HCT116 (cell line): ENCODE measurements at regions not wholly inside any gene's neighbourhood (a gene's known extent, or its start where the extent isn't known, plus 50 kb on each side); places are given as distances from the start of the nearest gene placed in this dataset.
"Not testable (repeated sequence)": the region's sequence is repeated elsewhere in the genome, so short reads cannot be mapped to it uniquely, and the experiment has no call there.

Experiments
- ATAC-seq: fragments of 200-7000 bp; cut with Tn5 transposase; 2 replicates; pipeline ENCODE4 v1.9.1; 2020; ENCODE audit warnings: mild to moderate bottlenecking, moderate library complexity
- BruUV-seq: library from RNA; stranded (reverse); fragments of 400-500 nt; replicated peaks from 2 replicates; lab custom pipeline; 2021; lab: Mats Ljungman, UMichigan
- CTCF ChIA-PET: fragments of 300-600 bp; sonication (Branson Sonifier 250); formaldehyde crosslinking; loops from one replicate; lab custom pipeline; 2021; ENCODE audit warnings: antibody characterized with exemption; lab: Charles Lee
- POLR2A ChIA-PET: fragments of 300-600, 350-600 bp; sonication (Branson Sonifier 250); formaldehyde crosslinking; loops from one replicate; lab custom pipeline; 2021; ENCODE audit warnings: antibody characterized with exemption; lab: Charles Lee
- RAD21 ChIA-PET, 2 experiments: fragments of 300-600 bp; sonication (Branson Sonifier 250); formaldehyde crosslinking; loops; one replicate each; lab custom pipeline; 2023; ENCODE audit warnings: low total read pairs in 2 of 2; ENCODE audit not compliant: uncharacterized antibody in 2 of 2, unreplicated experiment in 2 of 2, low non-redundant PET in 1 of 2; lab: Charles Lee
- DNase-seq: peaks from one replicate; pipeline ENCODE4 v3.0.0-alpha.2; 2010; ENCODE audit warnings: low read depth, low spot score
- H2AFZ ChIP-seq: fragments of 200-600 bp; shearing (Covaris generic), sonication (generic); 2 replicates; pipeline ENCODE4 v1.6.1; 2017; ENCODE audit warnings: low read depth, mixed run types, mixed read lengths, antibody characterized with exemption, low read length; ENCODE audit not compliant: poor library complexity, severe bottlenecking
- H3K27ac ChIP-seq: 2 replicates; pipeline ENCODE4 v1.5.1; 2012; ENCODE audit warnings: low read depth, low read length
- H3K27me3 ChIP-seq: fragments of 200-600 bp; sonication (generic); 2 replicates; pipeline ENCODE4 v1.6.1; 2016; ENCODE audit warnings: mixed run types, low read length, mixed read lengths; ENCODE audit not compliant: insufficient read depth
- H3K36me3 ChIP-seq, 2 experiments: fragments of 200-500 bp in 1 of 2; fragments of 200-600 bp in 1 of 2; sonication (Bioruptor generic) in 1 of 2; sonication (generic) in 1 of 2; 2 replicates each; pipeline versions ENCODE4 v1.5.1 to v1.6.1; 2014 to 2016; ENCODE audit warnings: low read length in 2 of 2, inconsistent platforms in 1 of 2, mixed read lengths in 1 of 2, mixed run types in 1 of 2; ENCODE audit not compliant: insufficient read depth in 2 of 2, control insufficient read depth in 1 of 2
- H3K4me1 ChIP-seq, 2 experiments: fragments of 200-600 bp in 1 of 2; sonication (generic) in 1 of 2; 2 replicates each; pipeline versions ENCODE4 v1.5.1 to v1.6.1; 2012 to 2017; ENCODE audit warnings: low read length in 2 of 2, inconsistent platforms in 1 of 2, mild to moderate bottlenecking in 1 of 2, mixed read lengths in 1 of 2, mixed run types in 1 of 2, moderate library complexity in 1 of 2; ENCODE audit not compliant: insufficient read depth in 2 of 2, control insufficient read depth in 1 of 2
- H3K4me2 ChIP-seq: fragments of 200-600 bp; sonication (generic); 2 replicates; pipeline ENCODE4 v1.6.1; 2017; ENCODE audit warnings: mixed run types, low read length, mixed read lengths
- H3K4me3 ChIP-seq, 2 experiments: fragments of 200-600 bp in 1 of 2; sonication (generic) in 1 of 2; replicated peaks in 1 of 2; 2 replicates each; pipeline ENCODE4 v1.5.1; 2011 to 2016; ENCODE audit warnings: low read length in 2 of 2, control low read depth in 1 of 2, low read depth in 1 of 2, mild to moderate bottlenecking in 1 of 2, mixed read lengths in 1 of 2, mixed run types in 1 of 2
- H3K79me2 ChIP-seq: fragments of 200-600 bp; sonication (generic); 2 replicates; pipeline ENCODE4 v1.6.1; 2017; ENCODE audit warnings: mild to moderate bottlenecking, mixed run types, low read length, moderate library complexity, mixed read lengths; ENCODE audit not compliant: insufficient read depth
- H3K9ac ChIP-seq: fragments of 200-600 bp; sonication (generic); 2 replicates; pipeline ENCODE4 v1.6.1; 2016; ENCODE audit warnings: low read length, mixed read lengths
- H3K9me2 ChIP-seq: fragments of 200-600 bp; sonication (generic), shearing (Covaris generic); 2 replicates; pipeline ENCODE4 v1.6.1; 2017; ENCODE audit warnings: mixed run types, mild to moderate bottlenecking, moderate library complexity; ENCODE audit not compliant: insufficient read depth
- H3K9me3 ChIP-seq, 2 experiments: fragments of 200-500 bp in 1 of 2; fragments of 200-600 bp in 1 of 2; sonication (Bioruptor generic) in 1 of 2; sonication (generic) in 1 of 2; 2 replicates each; pipeline ENCODE4 v1.6.1; 2014 to 2017; ENCODE audit warnings: low read length in 2 of 2, mixed read lengths in 2 of 2, inconsistent platforms in 1 of 2, low read depth in 1 of 2, mild to moderate bottlenecking in 1 of 2, mixed run types in 1 of 2, moderate library complexity in 1 of 2; ENCODE audit not compliant: control insufficient read depth in 1 of 2, insufficient read depth in 1 of 2
- H4K20me1 ChIP-seq: fragments of 200-600 bp; sonication (generic), shearing (Covaris generic); 2 replicates; pipeline ENCODE4 v1.6.1; 2017; ENCODE audit warnings: mixed run types, mild to moderate bottlenecking, moderate library complexity; ENCODE audit not compliant: insufficient read depth
- ATF3 ChIP-seq: IDR thresholded peaks from 2 replicates; pipeline ENCODE4 v1.6.1; 2012
- CBX3 ChIP-seq: IDR thresholded peaks from 2 replicates; pipeline ENCODE4 v1.6.1; 2012; ENCODE audit warnings: low read depth
- EZH2 ChIP-seq: fragments of 200-600 bp; sonication (generic); IDR thresholded peaks from 2 replicates; pipeline ENCODE4 v1.6.1; 2017; ENCODE audit warnings: antibody characterized with exemption, mixed run types
- EZH2phosphoT487 ChIP-seq: fragments of 200-600 bp; IDR thresholded peaks from 2 replicates; pipeline ENCODE4 v1.6.1; 2018; ENCODE audit warnings: antibody characterized with exemption, borderline replicate concordance
- JUND ChIP-seq: IDR thresholded peaks from 2 replicates; pipeline ENCODE4 v1.6.1; 2012
- POLR2A ChIP-seq: IDR thresholded peaks from 2 replicates; pipeline ENCODE4 v1.7.0; 2011; ENCODE audit warnings: borderline replicate concordance; ENCODE audit not compliant: insufficient read depth, insufficient read length; ENCODE audit errors: extremely low read depth
- SIN3A ChIP-seq: IDR thresholded peaks from 2 replicates; pipeline ENCODE4 v1.6.1; 2012; ENCODE audit warnings: low read depth
- SP1 ChIP-seq: IDR thresholded peaks from 2 replicates; pipeline ENCODE4 v1.6.1; 2012; ENCODE audit warnings: low read depth
- YY1 ChIP-seq: IDR thresholded peaks from 2 replicates; pipeline ENCODE4 v1.6.1; 2011; ENCODE audit warnings: low read length, low read depth, moderate library complexity, mild to moderate bottlenecking; ENCODE audit not compliant: insufficient replicate concordance; ENCODE audit errors: extremely low read depth
- ZNF274 ChIP-seq: fragments of 200-500 bp; sonication (Bioruptor generic); IDR thresholded peaks from 2 replicates; pipeline ENCODE4 v1.6.1; 2014; ENCODE audit warnings: mild to moderate bottlenecking, low read depth, low read length, inconsistent platforms
- intact Hi-C: fragments of 100-400 bp; cut with micrococcal nuclease; formaldehyde crosslinking; loops from 2 replicates; pipeline ENCODE4 v1.10.0; 2022
- TF ChIP-seq, protein P1 (sequence below), 3 experiments: fragments of 200-600 bp in 1 of 3; sonication (generic) in 1 of 3; IDR thresholded peaks in 2 of 3; conservative IDR thresholded peaks in 1 of 3; 2 replicates each; pipeline ENCODE4 v1.5.1; 2012 to 2017; ENCODE audit warnings: low read depth in 2 of 3, low read length in 2 of 3, antibody characterized with exemption in 1 of 3, borderline replicate concordance in 1 of 3, control low read depth in 1 of 3, mild to moderate bottlenecking in 1 of 3, mixed read lengths in 1 of 3, mixed run types in 1 of 3, moderate library complexity in 1 of 3; ENCODE audit not compliant: insufficient read depth in 1 of 3

DNA sequence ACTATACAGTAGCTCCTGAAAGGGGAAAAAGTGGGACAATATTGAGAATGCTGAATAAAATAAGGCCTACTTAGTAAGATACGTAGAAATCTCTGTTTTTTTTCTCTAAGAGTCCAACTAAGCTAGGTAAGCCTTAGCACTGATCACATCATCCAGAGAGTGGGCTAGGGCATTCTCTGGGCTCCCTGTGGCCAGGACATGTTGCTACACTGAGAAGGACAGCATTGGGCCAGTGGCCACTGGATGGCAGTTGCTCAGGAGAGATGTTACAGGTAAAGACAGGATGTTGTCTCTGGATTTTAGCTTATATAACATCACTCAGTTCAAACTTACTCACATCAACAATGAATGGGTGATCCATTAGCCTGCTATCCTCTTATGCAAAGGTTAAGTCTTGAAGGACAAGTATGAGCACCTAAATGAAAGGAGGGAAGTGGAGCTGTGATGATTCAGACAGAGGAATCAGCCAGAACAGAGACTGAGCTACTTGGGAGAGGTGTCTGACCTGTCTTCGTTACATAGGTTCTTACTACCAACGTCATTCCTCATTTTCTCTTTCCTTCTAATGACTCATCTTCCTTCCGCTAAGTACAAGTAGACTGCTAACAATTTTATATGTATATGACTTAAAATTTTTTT lies 226.6 kb upstream of the ADCY2 start:
- no peaks in the 10 kb centered on the region for H3K27me3 ChIP-seq
- ChIA-PET CTCF (no interaction called here), RAD21 (interaction anchor here in 1 of 2 experiments (0.5 kb wide), 1 partner anchor 635 kb away, joined by 3 read pairs; no protein-coding TSS in a partner anchor), POLR2A (no interaction called here)
- no peak overlapping the region for H2AFZ ChIP-seq
- no peak overlapping the region for H3K4me2 ChIP-seq
- H3K9ac ChIP-seq, result no peak overlapping the region
- H4K20me1 ChIP-seq, result no peaks in the 10 kb centered on the region
- H3K9me2 ChIP-seq, result no peaks in the 10 kb centered on the region
- peaks cover 0 to 6% of the 10 kb centered on the region in 2 experiments; a peak in 1 of 4 replicates for H3K9me3 ChIP-seq
- no peak overlapping the region for H3K27ac ChIP-seq
- no peak overlapping the region for H3K4me3 ChIP-seq
- TF ChIP-seq EZH2phosphoT487 (no peak), JUND (no peak)
- H3K79me2 ChIP-seq, result no peaks in the 10 kb centered on the region
- ATAC-seq (no peak), DNase-seq (no peak)
- intact Hi-C loops, result no loop called here
- no peaks in the 10 kb centered on the region for H3K36me3 ChIP-seq
- no peaks in the 10 kb centered on the region for H3K4me1 ChIP-seq
- BruUV-seq, result no TSS peak

DNA sequence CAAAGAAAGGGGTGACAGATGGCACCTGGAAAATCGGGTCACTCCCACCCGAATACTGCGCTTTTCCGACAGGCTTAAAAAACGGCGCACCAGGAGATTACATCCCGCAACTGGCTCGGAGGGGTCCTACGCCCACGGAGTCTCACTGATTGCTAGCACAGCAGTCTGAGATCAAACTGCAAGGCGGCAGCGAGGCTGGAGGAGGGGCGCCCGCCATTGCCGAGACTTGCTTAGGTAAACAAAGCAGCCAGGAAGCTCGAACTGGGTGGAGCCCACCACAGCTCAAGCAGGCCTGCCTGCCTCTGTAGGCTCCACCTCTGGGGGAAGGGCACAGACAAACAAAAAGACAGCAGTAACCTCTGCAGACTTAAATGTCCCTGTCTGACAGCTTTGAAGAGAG lies 225.2 kb upstream of the ADCY2 start:
- H3K9me2 ChIP-seq, RAD21 ChIA-PET, BruUV-seq, H3K79me2 ChIP-seq, H3K4me3 ChIP-seq, CTCF ChIA-PET, H3K4me1 ChIP-seq, H3K9ac ChIP-seq, H3K27me3 ChIP-seq, H3K36me3 ChIP-seq, H3K27ac ChIP-seq, DNase-seq, POLR2A ChIA-PET, H4K20me1 ChIP-seq, H3K9me3 ChIP-seq, intact Hi-C loops, H2AFZ ChIP-seq, H3K4me2 ChIP-seq, ATAC-seq: not testable (repeated sequence)

GRCh38 chr5:7179364-7179763 lies 216.6 kb upstream of the ADCY2 start:
- RAD21 ChIA-PET, result no interaction called here
- TF ChIP-seq ATF3 (no peak), EZH2phosphoT487 (no peak), ZNF274 (no peak), POLR2A (no peak), SIN3A (no peak), EZH2 (no peak), YY1 (no peak), SP1 (no peak), CBX3 (no peak)
- TF ChIP-seq, protein P1, sequence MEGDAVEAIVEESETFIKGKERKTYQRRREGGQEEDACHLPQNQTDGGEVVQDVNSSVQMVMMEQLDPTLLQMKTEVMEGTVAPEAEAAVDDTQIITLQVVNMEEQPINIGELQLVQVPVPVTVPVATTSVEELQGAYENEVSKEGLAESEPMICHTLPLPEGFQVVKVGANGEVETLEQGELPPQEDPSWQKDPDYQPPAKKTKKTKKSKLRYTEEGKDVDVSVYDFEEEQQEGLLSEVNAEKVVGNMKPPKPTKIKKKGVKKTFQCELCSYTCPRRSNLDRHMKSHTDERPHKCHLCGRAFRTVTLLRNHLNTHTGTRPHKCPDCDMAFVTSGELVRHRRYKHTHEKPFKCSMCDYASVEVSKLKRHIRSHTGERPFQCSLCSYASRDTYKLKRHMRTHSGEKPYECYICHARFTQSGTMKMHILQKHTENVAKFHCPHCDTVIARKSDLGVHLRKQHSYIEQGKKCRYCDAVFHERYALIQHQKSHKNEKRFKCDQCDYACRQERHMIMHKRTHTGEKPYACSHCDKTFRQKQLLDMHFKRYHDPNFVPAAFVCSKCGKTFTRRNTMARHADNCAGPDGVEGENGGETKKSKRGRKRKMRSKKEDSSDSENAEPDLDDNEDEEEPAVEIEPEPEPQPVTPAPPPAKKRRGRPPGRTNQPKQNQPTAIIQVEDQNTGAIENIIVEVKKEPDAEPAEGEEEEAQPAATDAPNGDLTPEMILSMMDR (IDR thresholded peaks at IDR 0.05 in 2 of 3, conservative IDR thresholded peaks at IDR 0.05 in 1 of 3; ENCODE audit: borderline replicate concordance in 1 of 3, insufficient read depth in 1 of 3, low read depth in 2 of 3, low read length in 2 of 3), result no peak
- no peaks in the 10 kb centered on the region for H3K36me3 ChIP-seq
- CTCF ChIA-PET, result no interaction called here
- H3K9me3 ChIP-seq, result peaks cover 8 to 15% of the 10 kb centered on the region in 2 experiments; a peak in 3 of 4 replicates
- H3K9me2 ChIP-seq, result no peaks in the 10 kb centered on the region
- DNase-seq (no peak), ATAC-seq (no peak)
- no TSS peak for BruUV-seq
- H3K4me3 ChIP-seq, result no peak overlapping the region
- no peak overlapping the region for H3K27ac ChIP-seq
- POLR2A ChIA-PET, result no interaction called here
- intact Hi-C loops, result no loop called here
- no peak overlapping the region for H3K9ac ChIP-seq
- H4K20me1 ChIP-seq, result no peaks in the 10 kb centered on the region
- H3K4me2 ChIP-seq, result no peak overlapping the region
- H3K79me2 ChIP-seq, result no peaks in the 10 kb centered on the region
- H3K4me1 ChIP-seq, result no peaks in the 10 kb centered on the region
- H2AFZ ChIP-seq, result no peak overlapping the region
- no peaks in the 10 kb centered on the region for H3K27me3 ChIP-seq
